ENCODE measurements at regions not wholly inside any gene's neighbourhood (a gene's known extent, or its start where the extent isn't known, plus 50 kb on each side); places are given as distances from the start of the nearest gene placed in this dataset.

DNA sequence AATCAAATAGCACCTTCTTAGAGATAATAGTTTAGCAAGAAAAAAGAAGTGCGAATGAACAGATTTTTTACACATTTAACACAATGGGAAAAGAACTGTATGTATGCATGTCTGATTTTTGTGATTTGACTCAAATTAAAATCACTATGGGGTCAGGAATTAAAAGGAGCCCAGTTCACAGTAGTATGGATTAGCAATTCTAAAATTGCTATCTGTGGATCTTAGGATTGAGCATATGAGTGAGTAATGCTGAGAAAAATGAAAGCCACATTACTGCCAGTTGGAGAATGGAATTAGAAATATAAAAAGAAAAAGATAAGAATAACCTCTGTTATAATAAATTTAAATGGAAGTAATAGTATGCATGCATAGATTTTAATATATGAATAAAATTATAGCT lies 386.8 kb upstream of the PLSCR5 start:
- TF ChIP-seq, protein P1, sequence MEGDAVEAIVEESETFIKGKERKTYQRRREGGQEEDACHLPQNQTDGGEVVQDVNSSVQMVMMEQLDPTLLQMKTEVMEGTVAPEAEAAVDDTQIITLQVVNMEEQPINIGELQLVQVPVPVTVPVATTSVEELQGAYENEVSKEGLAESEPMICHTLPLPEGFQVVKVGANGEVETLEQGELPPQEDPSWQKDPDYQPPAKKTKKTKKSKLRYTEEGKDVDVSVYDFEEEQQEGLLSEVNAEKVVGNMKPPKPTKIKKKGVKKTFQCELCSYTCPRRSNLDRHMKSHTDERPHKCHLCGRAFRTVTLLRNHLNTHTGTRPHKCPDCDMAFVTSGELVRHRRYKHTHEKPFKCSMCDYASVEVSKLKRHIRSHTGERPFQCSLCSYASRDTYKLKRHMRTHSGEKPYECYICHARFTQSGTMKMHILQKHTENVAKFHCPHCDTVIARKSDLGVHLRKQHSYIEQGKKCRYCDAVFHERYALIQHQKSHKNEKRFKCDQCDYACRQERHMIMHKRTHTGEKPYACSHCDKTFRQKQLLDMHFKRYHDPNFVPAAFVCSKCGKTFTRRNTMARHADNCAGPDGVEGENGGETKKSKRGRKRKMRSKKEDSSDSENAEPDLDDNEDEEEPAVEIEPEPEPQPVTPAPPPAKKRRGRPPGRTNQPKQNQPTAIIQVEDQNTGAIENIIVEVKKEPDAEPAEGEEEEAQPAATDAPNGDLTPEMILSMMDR (conservative IDR thresholded peaks at IDR 0.05; ENCODE audit: low read length) = no peak
- TF ChIP-seq EZH2phosphoT487 (IDR thresholded peaks at IDR 0.05; ENCODE audit: borderline replicate concordance, low read depth, low read length) = no peak

All from OCI-LY7 (cell line).